ENCODE measurements at regions not wholly inside any gene's neighbourhood (a gene's known extent, or its start where the extent isn't known, plus 50 kb on each side); places are given as distances from the start of the nearest gene placed in this dataset.

DNA sequence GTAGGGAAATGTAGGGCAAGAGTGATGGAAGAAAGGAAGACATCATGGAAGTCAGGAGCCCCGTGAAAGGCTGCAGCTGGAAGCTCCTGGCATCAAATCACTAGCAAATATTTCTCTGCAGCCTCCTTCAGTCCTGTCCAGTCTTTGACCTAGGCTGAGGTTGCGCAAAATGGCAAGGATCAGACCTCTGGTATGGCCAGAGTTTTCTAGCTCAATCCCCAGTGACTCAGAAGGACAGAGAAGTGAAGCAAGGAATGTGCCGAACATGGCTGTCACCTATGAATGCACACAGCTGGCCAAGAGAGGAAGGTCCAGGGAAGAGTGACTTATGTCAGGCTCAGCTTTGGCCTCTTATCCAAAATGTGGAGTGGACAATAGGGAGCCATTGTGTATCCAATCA lies 71.1 kb upstream of the PHOX2B start:
- TF ChIP-seq, protein P1, sequence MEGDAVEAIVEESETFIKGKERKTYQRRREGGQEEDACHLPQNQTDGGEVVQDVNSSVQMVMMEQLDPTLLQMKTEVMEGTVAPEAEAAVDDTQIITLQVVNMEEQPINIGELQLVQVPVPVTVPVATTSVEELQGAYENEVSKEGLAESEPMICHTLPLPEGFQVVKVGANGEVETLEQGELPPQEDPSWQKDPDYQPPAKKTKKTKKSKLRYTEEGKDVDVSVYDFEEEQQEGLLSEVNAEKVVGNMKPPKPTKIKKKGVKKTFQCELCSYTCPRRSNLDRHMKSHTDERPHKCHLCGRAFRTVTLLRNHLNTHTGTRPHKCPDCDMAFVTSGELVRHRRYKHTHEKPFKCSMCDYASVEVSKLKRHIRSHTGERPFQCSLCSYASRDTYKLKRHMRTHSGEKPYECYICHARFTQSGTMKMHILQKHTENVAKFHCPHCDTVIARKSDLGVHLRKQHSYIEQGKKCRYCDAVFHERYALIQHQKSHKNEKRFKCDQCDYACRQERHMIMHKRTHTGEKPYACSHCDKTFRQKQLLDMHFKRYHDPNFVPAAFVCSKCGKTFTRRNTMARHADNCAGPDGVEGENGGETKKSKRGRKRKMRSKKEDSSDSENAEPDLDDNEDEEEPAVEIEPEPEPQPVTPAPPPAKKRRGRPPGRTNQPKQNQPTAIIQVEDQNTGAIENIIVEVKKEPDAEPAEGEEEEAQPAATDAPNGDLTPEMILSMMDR (IDR thresholded peaks at IDR 0.05 in 2 of 3, conservative IDR thresholded peaks at IDR 0.05 in 1 of 3; ENCODE audit: borderline replicate concordance in 1 of 3, insufficient read depth in 1 of 3, low read depth in 2 of 3, low read length in 2 of 3): no peak
- TF ChIP-seq RAD21 (IDR thresholded peaks at IDR 0.05; ENCODE audit: low read depth) (no peak), POLR2A (IDR thresholded peaks at IDR 0.05; ENCODE audit: borderline replicate concordance, extremely low read depth, insufficient read depth, insufficient read length) (no peak), EZH2 (IDR thresholded peaks at IDR 0.05) (no peak), ZNF274 (IDR thresholded peaks at IDR 0.05; ENCODE audit: low read depth, low read length) (no peak), JUND (IDR thresholded peaks at IDR 0.05) (no peak), SRF (IDR thresholded peaks at IDR 0.05; ENCODE audit: low read depth) (no peak), EGR1 (IDR thresholded peaks at IDR 0.05; ENCODE audit: low read depth) (no peak), EZH2phosphoT487 (IDR thresholded peaks at IDR 0.05; ENCODE audit: borderline replicate concordance) (no peak), ELF1 (IDR thresholded peaks at IDR 0.05; ENCODE audit: borderline replicate concordance, low read depth) (no peak), POLR2AphosphoS5 (IDR thresholded peaks at IDR 0.05; ENCODE audit: low read depth, low read length) (no peak)
- TF ChIP-seq, protein P2, sequence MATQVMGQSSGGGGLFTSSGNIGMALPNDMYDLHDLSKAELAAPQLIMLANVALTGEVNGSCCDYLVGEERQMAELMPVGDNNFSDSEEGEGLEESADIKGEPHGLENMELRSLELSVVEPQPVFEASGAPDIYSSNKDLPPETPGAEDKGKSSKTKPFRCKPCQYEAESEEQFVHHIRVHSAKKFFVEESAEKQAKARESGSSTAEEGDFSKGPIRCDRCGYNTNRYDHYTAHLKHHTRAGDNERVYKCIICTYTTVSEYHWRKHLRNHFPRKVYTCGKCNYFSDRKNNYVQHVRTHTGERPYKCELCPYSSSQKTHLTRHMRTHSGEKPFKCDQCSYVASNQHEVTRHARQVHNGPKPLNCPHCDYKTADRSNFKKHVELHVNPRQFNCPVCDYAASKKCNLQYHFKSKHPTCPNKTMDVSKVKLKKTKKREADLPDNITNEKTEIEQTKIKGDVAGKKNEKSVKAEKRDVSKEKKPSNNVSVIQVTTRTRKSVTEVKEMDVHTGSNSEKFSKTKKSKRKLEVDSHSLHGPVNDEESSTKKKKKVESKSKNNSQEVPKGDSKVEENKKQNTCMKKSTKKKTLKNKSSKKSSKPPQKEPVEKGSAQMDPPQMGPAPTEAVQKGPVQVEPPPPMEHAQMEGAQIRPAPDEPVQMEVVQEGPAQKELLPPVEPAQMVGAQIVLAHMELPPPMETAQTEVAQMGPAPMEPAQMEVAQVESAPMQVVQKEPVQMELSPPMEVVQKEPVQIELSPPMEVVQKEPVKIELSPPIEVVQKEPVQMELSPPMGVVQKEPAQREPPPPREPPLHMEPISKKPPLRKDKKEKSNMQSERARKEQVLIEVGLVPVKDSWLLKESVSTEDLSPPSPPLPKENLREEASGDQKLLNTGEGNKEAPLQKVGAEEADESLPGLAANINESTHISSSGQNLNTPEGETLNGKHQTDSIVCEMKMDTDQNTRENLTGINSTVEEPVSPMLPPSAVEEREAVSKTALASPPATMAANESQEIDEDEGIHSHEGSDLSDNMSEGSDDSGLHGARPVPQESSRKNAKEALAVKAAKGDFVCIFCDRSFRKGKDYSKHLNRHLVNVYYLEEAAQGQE (IDR thresholded peaks at IDR 0.05; ENCODE audit: low read depth): no peak
- TF ChIP-seq, protein P3, sequence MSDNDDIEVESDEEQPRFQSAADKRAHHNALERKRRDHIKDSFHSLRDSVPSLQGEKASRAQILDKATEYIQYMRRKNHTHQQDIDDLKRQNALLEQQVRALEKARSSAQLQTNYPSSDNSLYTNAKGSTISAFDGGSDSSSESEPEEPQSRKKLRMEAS (IDR thresholded peaks at IDR 0.05): no peak
- TF ChIP-seq, protein P4, sequence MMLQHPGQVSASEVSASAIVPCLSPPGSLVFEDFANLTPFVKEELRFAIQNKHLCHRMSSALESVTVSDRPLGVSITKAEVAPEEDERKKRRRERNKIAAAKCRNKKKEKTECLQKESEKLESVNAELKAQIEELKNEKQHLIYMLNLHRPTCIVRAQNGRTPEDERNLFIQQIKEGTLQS (IDR thresholded peaks at IDR 0.05): no peak

Measured in HCT116 (cell line).